ENCODE measurements at regions not wholly inside any gene's neighbourhood (a gene's known extent, or its start where the extent isn't known, plus 50 kb on each side); places are given as distances from the start of the nearest gene placed in this dataset.
"Not testable (repeated sequence)": the region's sequence is repeated elsewhere in the genome, so short reads cannot be mapped to it uniquely, and the experiment has no call there.

- no peak overlapping the region for H3K4me3 Mint-ChIP-seq (ENCODE audit: unreplicated experiment)
- no peak for TF ChIP-seq CTCF (IDR thresholded peaks at IDR 0.05)
- H3K36me3 Mint-ChIP-seq (ENCODE audit: unreplicated experiment), result no peaks in the 10 kb centered on the region
- no peaks in the 10 kb centered on the region for H3K4me1 Mint-ChIP-seq (ENCODE audit: unreplicated experiment)
- H3K9me3 Mint-ChIP-seq (ENCODE audit: unreplicated experiment), result peaks cover 2% of the 10 kb centered on the region
- H3K27ac Mint-ChIP-seq (ENCODE audit: unreplicated experiment), result no peak overlapping the region
- peaks cover 10% of the 10 kb centered on the region for H3K27me3 Mint-ChIP-seq (ENCODE audit: unreplicated experiment)
- DNase-seq (ENCODE audit: extremely low spot score, unreplicated experiment), result no peak
These were observed 110.2 kb upstream of the RBBP8 start for GRCh38 chr18:22822841-22823508.

DNA sequence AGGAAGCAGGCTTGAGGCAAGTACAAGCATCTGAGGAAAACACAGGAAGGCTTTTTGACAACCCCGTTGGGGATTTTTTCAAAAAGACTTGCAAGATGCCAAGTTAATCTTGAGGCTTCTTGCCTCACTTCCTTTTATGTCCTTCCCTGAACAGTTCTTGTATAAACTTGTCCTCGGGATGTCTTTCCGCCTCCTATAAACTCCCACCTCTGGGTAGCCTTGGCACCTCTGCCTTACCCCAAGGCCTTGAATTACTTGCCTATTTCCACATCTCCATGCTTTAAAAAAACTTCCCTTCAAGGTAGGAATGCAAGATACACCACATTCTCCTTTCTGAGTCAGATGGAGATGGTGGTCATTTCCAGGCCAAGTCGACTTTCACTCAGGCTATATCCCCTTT, 106.4 kb upstream of the RBBP8 start:
- H3K36me3 Mint-ChIP-seq (ENCODE audit: unreplicated experiment), result no peaks in the 10 kb centered on the region
- H3K4me1 Mint-ChIP-seq (ENCODE audit: unreplicated experiment), result no peaks in the 10 kb centered on the region
- DNase-seq (ENCODE audit: extremely low spot score, unreplicated experiment), result no peak
- H3K9me3 Mint-ChIP-seq (ENCODE audit: unreplicated experiment), result peaks cover 3% of the 10 kb centered on the region
- no peak for TF ChIP-seq CTCF (IDR thresholded peaks at IDR 0.05)
- no peak overlapping the region for H3K4me3 Mint-ChIP-seq (ENCODE audit: unreplicated experiment)
- no peak overlapping the region for H3K27ac Mint-ChIP-seq (ENCODE audit: unreplicated experiment)
- H3K27me3 Mint-ChIP-seq (ENCODE audit: unreplicated experiment), result peaks cover 16% of the 10 kb centered on the region

DNA sequence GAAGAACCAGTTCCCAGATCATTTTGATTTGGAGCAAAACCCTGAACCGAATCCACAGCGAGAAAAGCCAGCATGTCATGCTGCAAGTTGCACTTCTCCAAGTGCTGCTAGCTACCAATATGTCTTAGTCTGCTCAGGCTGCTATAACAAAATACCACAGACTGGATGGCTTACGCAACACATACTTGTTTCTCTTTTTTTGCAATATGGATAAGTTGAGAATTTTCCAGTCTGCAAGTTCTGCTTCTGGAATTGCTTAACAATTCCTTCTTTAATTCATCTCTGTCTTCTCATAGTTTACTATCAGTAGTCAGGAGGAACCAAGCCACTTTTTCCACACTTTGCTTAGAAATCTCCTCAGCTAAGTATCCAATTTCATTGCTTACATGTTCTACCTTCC, 105.9 kb upstream of the RBBP8 start:
- peaks cover 16% of the 10 kb centered on the region for H3K27me3 Mint-ChIP-seq (ENCODE audit: unreplicated experiment)
- peaks cover 3% of the 10 kb centered on the region for H3K9me3 Mint-ChIP-seq (ENCODE audit: unreplicated experiment)
- H3K4me1 Mint-ChIP-seq (ENCODE audit: unreplicated experiment), result no peaks in the 10 kb centered on the region
- DNase-seq (ENCODE audit: extremely low spot score, unreplicated experiment), result no peak
- H3K4me3 Mint-ChIP-seq (ENCODE audit: unreplicated experiment), result no peak overlapping the region
- no peak for TF ChIP-seq CTCF (IDR thresholded peaks at IDR 0.05)
- no peaks in the 10 kb centered on the region for H3K36me3 Mint-ChIP-seq (ENCODE audit: unreplicated experiment)
- H3K27ac Mint-ChIP-seq (ENCODE audit: unreplicated experiment), result no peak overlapping the region

- H3K27ac Mint-ChIP-seq (ENCODE audit: unreplicated experiment), result no peak overlapping the region
- TF ChIP-seq CTCF (IDR thresholded peaks at IDR 0.05), result no peak
- no peaks in the 10 kb centered on the region for H3K4me1 Mint-ChIP-seq (ENCODE audit: unreplicated experiment)
- no peak for DNase-seq (ENCODE audit: extremely low spot score, unreplicated experiment)
- no peaks in the 10 kb centered on the region for H3K36me3 Mint-ChIP-seq (ENCODE audit: unreplicated experiment)
- peaks cover 3% of the 10 kb centered on the region for H3K9me3 Mint-ChIP-seq (ENCODE audit: unreplicated experiment)
- H3K4me3 Mint-ChIP-seq (ENCODE audit: unreplicated experiment), result no peak overlapping the region
- peaks cover 16% of the 10 kb centered on the region for H3K27me3 Mint-ChIP-seq (ENCODE audit: unreplicated experiment)
These were observed 105.4 kb upstream of the RBBP8 start for GRCh38 chr18:22827741-22828140.

DNA sequence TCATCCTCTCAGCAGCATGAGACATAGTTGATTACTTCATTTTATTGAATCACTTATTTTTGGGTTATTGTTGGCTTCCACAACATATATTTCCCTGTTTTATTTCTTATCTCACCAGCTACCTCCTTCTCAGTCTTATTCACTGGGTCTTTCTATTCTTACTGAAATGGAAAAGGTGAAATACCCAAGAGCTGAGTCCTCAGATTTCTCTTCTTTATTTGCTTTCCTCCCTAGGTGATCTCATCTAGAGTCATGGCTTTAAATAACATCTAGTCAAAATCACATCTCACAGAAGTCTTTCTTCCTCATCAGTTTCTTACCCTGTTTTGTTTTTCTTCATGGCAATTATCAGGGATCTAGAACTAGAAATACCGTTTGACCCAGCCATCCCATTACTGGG, 105.0 kb upstream of the RBBP8 start:
- Mint-ChIP-seq H3K4me1 (ENCODE audit: unreplicated experiment) (no peaks in the 10 kb centered on the region), H3K36me3 (ENCODE audit: unreplicated experiment) (no peaks in the 10 kb centered on the region), H3K27me3 (ENCODE audit: unreplicated experiment) (peaks cover 17% of the 10 kb centered on the region), H3K9me3 (ENCODE audit: unreplicated experiment) (peaks cover 3% of the 10 kb centered on the region), H3K4me3 (ENCODE audit: unreplicated experiment) (no peak overlapping the region), H3K27ac (ENCODE audit: unreplicated experiment) (no peak overlapping the region)
- no peak for TF ChIP-seq CTCF (IDR thresholded peaks at IDR 0.05)
- no peak for DNase-seq (ENCODE audit: extremely low spot score, unreplicated experiment)

DNA sequence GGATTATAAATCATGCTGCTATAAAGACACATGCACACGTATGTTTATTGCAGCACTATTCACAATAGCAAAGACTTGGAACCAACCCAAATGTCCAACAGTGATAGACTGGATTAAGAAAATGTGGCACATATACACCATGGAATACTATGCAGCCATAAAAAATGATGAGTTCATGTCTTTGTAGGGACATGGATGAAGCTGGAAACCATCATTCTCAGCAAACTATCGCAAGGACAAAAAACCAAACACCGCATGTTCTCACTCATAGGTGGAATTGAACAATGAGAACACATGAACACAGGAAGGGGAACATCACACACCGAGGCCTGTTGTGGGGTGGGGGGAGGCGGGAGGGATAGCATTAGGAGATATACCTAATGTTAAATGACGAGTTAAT, 104.5 kb upstream of the RBBP8 start:
- not testable (repeated sequence) for H3K27ac Mint-ChIP-seq (ENCODE audit: unreplicated experiment); H3K4me1 Mint-ChIP-seq (ENCODE audit: unreplicated experiment); DNase-seq (ENCODE audit: extremely low spot score, unreplicated experiment); H3K36me3 Mint-ChIP-seq (ENCODE audit: unreplicated experiment); H3K9me3 Mint-ChIP-seq (ENCODE audit: unreplicated experiment); H3K4me3 Mint-ChIP-seq (ENCODE audit: unreplicated experiment)
- peaks cover 21% of the 10 kb centered on the region for H3K27me3 Mint-ChIP-seq (ENCODE audit: unreplicated experiment)
